ENCODE measurements at regions not wholly inside any gene's neighbourhood (a gene's known extent, or its start where the extent isn't known, plus 50 kb on each side); places are given as distances from the start of the nearest gene placed in this dataset.

DNA sequence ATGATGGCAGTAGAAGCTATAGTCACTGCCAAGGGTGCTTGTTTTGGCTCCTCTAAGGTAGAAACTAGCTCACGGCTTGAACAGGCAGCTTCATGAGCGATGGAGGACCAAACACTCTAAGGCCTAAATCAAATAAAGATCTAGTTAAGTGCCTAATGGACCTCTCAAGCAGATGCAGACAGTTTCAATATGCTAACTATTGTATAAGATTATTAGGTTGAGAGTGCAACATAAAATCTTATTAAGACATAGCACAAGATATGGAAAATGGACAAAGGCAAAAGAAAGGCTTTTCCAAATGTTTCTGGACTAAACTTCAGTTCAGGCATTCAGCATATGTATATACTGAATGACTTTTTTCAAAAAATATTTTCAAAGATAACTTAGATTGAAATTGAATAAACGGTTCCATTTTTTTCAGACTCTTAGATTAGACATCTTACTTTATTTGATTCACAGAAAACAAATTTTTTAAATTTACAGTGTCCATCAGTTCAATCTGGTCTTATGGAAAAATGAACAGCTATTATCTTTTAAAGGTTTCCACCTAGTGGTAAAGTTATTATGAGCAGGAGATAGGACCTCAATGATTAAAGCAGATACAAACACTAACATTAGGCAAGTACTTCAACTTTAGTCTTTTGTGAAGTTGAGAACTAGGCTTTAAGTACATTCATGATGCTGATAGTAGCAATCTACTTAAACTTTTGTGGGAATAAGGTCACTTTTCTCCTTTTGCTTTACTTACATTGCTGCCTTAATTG is 1167.7 kb downstream of the MAT2B start:
- no peak for DNase-seq (ENCODE audit: low spot score)
- Mint-ChIP-seq H3K27me3 (ENCODE audit: low read depth) (no peaks in the 10 kb centered on the region), H3K4me3 (no peak overlapping the region)

DNA sequence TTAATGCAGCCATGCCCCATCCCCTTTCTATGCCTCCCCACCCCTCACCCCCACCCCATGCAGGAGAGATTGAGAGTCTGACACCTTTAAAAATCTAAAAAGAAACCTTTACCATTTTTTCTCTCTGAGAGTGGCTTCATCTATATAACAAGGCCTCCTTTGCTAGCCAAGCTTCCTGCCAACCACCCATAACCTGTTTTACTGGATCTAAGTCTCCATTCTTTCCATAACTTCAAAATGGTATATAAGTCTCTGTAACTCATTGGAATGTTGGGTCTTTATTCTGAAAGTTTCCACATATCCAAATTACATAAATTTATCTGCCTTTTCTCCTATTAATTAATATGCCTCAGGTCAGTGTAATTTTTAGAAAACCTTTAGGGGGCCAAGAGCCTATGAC is 1174.0 kb downstream of the MAT2B start:
- Mint-ChIP-seq H3K27ac (peak overlapping the region; percentile 96), H3K36me3 (peaks cover 21% of the 10 kb centered on the region), H3K9me3 (peaks cover 15% of the 10 kb centered on the region), H3K4me3 (peak overlapping the region; percentile 51; the same call in 1 of the 2 replicates), H3K27me3 (ENCODE audit: low read depth) (no peaks in the 10 kb centered on the region), H3K4me1 (peaks cover 49% of the 10 kb centered on the region)
- DNase-seq (ENCODE audit: low spot score) (no peak), ATAC-seq (no peak)
- POLR2A ChIA-PET: no interaction called here
- CTCF ChIA-PET: no interaction called here
- TF ChIP-seq PRRX2 (CRISPR knock-in tag; IDR thresholded peaks at IDR 0.05) (no peak), CBFB (CRISPR knock-in tag; IDR thresholded peaks at IDR 0.05; ENCODE audit: low read depth) (no peak), ZNF138 (CRISPR knock-in tag; conservative IDR thresholded peaks at IDR 0.05) (no peak), ZNF423 (CRISPR knock-in tag; IDR thresholded peaks at IDR 0.05) (no peak), JAZF1 (CRISPR knock-in tag; IDR thresholded peaks at IDR 0.05) (no peak), FOXK1 (CRISPR knock-in tag; IDR thresholded peaks at IDR 0.05) (no peak), ZNF219 (CRISPR knock-in tag; IDR thresholded peaks at IDR 0.05; ENCODE audit: borderline replicate concordance) (no peak), NFATC4 (CRISPR knock-in tag; IDR thresholded peaks at IDR 0.05) (no peak), TP53 (CRISPR knock-in tag; IDR thresholded peaks at IDR 0.05) (no peak), NFE2L1 (CRISPR knock-in tag; IDR thresholded peaks at IDR 0.05) (no peak), ZBTB21 (CRISPR knock-in tag; IDR thresholded peaks at IDR 0.05; ENCODE audit: borderline replicate concordance) (no peak), SMAD4 (CRISPR knock-in tag; IDR thresholded peaks at IDR 0.05) (no peak)
- TF ChIP-seq, protein P1, sequence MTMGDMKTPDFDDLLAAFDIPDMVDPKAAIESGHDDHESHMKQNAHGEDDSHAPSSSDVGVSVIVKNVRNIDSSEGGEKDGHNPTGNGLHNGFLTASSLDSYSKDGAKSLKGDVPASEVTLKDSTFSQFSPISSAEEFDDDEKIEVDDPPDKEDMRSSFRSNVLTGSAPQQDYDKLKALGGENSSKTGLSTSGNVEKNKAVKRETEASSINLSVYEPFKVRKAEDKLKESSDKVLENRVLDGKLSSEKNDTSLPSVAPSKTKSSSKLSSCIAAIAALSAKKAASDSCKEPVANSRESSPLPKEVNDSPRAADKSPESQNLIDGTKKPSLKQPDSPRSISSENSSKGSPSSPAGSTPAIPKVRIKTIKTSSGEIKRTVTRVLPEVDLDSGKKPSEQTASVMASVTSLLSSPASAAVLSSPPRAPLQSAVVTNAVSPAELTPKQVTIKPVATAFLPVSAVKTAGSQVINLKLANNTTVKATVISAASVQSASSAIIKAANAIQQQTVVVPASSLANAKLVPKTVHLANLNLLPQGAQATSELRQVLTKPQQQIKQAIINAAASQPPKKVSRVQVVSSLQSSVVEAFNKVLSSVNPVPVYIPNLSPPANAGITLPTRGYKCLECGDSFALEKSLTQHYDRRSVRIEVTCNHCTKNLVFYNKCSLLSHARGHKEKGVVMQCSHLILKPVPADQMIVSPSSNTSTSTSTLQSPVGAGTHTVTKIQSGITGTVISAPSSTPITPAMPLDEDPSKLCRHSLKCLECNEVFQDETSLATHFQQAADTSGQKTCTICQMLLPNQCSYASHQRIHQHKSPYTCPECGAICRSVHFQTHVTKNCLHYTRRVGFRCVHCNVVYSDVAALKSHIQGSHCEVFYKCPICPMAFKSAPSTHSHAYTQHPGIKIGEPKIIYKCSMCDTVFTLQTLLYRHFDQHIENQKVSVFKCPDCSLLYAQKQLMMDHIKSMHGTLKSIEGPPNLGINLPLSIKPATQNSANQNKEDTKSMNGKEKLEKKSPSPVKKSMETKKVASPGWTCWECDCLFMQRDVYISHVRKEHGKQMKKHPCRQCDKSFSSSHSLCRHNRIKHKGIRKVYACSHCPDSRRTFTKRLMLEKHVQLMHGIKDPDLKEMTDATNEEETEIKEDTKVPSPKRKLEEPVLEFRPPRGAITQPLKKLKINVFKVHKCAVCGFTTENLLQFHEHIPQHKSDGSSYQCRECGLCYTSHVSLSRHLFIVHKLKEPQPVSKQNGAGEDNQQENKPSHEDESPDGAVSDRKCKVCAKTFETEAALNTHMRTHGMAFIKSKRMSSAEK (CRISPR knock-in tag; IDR thresholded peaks at IDR 0.05; ENCODE audit: borderline replicate concordance): no peak
- TF ChIP-seq, protein P2, sequence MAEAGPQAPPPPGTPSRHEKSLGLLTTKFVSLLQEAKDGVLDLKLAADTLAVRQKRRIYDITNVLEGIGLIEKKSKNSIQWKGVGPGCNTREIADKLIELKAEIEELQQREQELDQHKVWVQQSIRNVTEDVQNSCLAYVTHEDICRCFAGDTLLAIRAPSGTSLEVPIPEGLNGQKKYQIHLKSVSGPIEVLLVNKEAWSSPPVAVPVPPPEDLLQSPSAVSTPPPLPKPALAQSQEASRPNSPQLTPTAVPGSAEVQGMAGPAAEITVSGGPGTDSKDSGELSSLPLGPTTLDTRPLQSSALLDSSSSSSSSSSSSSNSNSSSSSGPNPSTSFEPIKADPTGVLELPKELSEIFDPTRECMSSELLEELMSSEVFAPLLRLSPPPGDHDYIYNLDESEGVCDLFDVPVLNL (CRISPR knock-in tag; IDR thresholded peaks at IDR 0.05; ENCODE audit: borderline replicate concordance, low read depth): no peak
- TF ChIP-seq, protein P3, sequence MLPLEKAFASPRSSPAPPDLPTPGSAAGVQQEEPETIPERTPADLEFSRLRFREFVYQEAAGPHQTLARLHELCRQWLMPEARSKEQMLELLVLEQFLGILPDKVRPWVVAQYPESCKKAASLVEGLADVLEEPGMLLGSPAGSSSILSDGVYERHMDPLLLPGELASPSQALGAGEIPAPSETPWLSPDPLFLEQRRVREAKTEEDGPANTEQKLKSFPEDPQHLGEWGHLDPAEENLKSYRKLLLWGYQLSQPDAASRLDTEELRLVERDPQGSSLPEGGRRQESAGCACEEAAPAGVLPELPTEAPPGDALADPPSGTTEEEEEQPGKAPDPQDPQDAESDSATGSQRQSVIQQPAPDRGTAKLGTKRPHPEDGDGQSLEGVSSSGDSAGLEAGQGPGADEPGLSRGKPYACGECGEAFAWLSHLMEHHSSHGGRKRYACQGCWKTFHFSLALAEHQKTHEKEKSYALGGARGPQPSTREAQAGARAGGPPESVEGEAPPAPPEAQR (CRISPR knock-in tag; IDR thresholded peaks at IDR 0.05): no peak

More for the DNA sequence above, 1167.7 kb downstream of the MAT2B start:
- peaks cover 13% of the 10 kb centered on the region for H3K4me1 Mint-ChIP-seq
- CTCF ChIA-PET: interaction anchor here (0.9 kb wide), 1 partner anchor 13 kb away, joined by 3 read pairs; no protein-coding TSS in a partner anchor
- no peak for ATAC-seq
- POLR2A ChIA-PET: no interaction called here
- H3K27ac Mint-ChIP-seq: no peak overlapping the region
- peaks cover 16% of the 10 kb centered on the region for H3K36me3 Mint-ChIP-seq
- TF ChIP-seq TCF7 (CRISPR knock-in tag; IDR thresholded peaks at IDR 0.05; ENCODE audit: low read depth) (no peak), MYBL2 (CRISPR knock-in tag; IDR thresholded peaks at IDR 0.05) (no peak), JAZF1 (CRISPR knock-in tag; IDR thresholded peaks at IDR 0.05) (no peak), ZNF138 (CRISPR knock-in tag; conservative IDR thresholded peaks at IDR 0.05) (no peak), FOXP1 (CRISPR knock-in tag; IDR thresholded peaks at IDR 0.05; ENCODE audit: borderline replicate concordance) (no peak), TEAD4 (CRISPR knock-in tag; IDR thresholded peaks at IDR 0.05) (no peak), FOXK1 (CRISPR knock-in tag; IDR thresholded peaks at IDR 0.05) (no peak), CBFB (CRISPR knock-in tag; IDR thresholded peaks at IDR 0.05; ENCODE audit: low read depth) (no peak)
- TF ChIP-seq, protein P4, sequence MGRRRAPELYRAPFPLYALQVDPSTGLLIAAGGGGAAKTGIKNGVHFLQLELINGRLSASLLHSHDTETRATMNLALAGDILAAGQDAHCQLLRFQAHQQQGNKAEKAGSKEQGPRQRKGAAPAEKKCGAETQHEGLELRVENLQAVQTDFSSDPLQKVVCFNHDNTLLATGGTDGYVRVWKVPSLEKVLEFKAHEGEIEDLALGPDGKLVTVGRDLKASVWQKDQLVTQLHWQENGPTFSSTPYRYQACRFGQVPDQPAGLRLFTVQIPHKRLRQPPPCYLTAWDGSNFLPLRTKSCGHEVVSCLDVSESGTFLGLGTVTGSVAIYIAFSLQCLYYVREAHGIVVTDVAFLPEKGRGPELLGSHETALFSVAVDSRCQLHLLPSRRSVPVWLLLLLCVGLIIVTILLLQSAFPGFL (CRISPR knock-in tag; IDR thresholded peaks at IDR 0.05; ENCODE audit: borderline replicate concordance): no peak
- TF ChIP-seq, protein P5, sequence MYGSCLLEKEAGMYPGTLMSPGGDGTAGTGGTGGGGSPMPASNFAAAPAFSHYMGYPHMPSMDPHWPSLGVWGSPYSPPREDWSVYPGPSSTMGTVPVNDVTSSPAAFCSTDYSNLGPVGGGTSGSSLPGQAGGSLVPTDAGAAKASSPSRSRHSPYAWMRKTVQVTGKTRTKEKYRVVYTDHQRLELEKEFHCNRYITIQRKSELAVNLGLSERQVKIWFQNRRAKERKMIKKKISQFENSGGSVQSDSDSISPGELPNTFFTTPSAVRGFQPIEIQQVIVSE (CRISPR knock-in tag; IDR thresholded peaks at IDR 0.05; ENCODE audit: borderline replicate concordance): no peak
- TF ChIP-seq, protein P6, sequence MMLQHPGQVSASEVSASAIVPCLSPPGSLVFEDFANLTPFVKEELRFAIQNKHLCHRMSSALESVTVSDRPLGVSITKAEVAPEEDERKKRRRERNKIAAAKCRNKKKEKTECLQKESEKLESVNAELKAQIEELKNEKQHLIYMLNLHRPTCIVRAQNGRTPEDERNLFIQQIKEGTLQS (CRISPR knock-in tag; conservative IDR thresholded peaks at IDR 0.05): no peak
- TF ChIP-seq, protein P7, sequence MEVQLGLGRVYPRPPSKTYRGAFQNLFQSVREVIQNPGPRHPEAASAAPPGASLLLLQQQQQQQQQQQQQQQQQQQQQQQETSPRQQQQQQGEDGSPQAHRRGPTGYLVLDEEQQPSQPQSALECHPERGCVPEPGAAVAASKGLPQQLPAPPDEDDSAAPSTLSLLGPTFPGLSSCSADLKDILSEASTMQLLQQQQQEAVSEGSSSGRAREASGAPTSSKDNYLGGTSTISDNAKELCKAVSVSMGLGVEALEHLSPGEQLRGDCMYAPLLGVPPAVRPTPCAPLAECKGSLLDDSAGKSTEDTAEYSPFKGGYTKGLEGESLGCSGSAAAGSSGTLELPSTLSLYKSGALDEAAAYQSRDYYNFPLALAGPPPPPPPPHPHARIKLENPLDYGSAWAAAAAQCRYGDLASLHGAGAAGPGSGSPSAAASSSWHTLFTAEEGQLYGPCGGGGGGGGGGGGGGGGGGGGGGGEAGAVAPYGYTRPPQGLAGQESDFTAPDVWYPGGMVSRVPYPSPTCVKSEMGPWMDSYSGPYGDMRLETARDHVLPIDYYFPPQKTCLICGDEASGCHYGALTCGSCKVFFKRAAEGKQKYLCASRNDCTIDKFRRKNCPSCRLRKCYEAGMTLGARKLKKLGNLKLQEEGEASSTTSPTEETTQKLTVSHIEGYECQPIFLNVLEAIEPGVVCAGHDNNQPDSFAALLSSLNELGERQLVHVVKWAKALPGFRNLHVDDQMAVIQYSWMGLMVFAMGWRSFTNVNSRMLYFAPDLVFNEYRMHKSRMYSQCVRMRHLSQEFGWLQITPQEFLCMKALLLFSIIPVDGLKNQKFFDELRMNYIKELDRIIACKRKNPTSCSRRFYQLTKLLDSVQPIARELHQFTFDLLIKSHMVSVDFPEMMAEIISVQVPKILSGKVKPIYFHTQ (CRISPR knock-in tag; IDR thresholded peaks at IDR 0.05): no peak
- H3K9me3 Mint-ChIP-seq: peaks cover 11% of the 10 kb centered on the region
